H1 (cell line): ENCODE measurements at regions not wholly inside any gene's neighbourhood (a gene's known extent, or its start where the extent isn't known, plus 50 kb on each side); places are given as distances from the start of the nearest gene placed in this dataset.

Experiments
- EZH2 ChIP-seq: fragments of 200-600 bp; sonication (generic); IDR thresholded peaks from 2 replicates; pipeline ENCODE4 v1.7.1; 2012; ENCODE audit warnings: low read depth, mild to moderate bottlenecking, moderate library complexity, low read length, inconsistent platforms; ENCODE audit not compliant: severe bottlenecking
- MAFK ChIP-seq: IDR thresholded peaks from 2 replicates; pipeline ENCODE4 v1.6.1; 2012; ENCODE audit warnings: low read depth, mild to moderate bottlenecking, improper control_type of control experiment, low read length
- POLR2AphosphoS5 ChIP-seq: IDR thresholded peaks from 2 replicates; pipeline ENCODE4 v1.6.1; 2011; ENCODE audit warnings: low read depth, low read length
- RAD21 ChIP-seq, 2 experiments: IDR thresholded peaks in 1 of 2; conservative IDR thresholded peaks in 1 of 2; 2 replicates each; pipeline ENCODE4 v1.6.1; 2011; ENCODE audit warnings: low read depth in 2 of 2, low read length in 2 of 2, improper control_type of control experiment in 1 of 2, inconsistent platforms in 1 of 2, mild to moderate bottlenecking in 1 of 2, moderate library complexity in 1 of 2
- RBBP5 ChIP-seq: IDR thresholded peaks from 2 replicates; pipeline ENCODE4 v1.7.1; 2012; ENCODE audit warnings: low read depth, mild to moderate bottlenecking, inconsistent platforms, low read length, moderate library complexity, borderline replicate concordance
- SIX5 ChIP-seq: IDR thresholded peaks from 2 replicates; pipeline ENCODE4 v1.6.1; 2011; ENCODE audit warnings: mild to moderate bottlenecking, low read depth, low read length
- SP2 ChIP-seq: IDR thresholded peaks from 2 replicates; pipeline ENCODE4 v1.6.1; 2012; ENCODE audit warnings: mild to moderate bottlenecking, low read length, inconsistent platforms
- SRF ChIP-seq: IDR thresholded peaks from 2 replicates; pipeline ENCODE4 v1.6.1; 2011; ENCODE audit warnings: mild to moderate bottlenecking, low read depth, low read length, moderate library complexity
- YY1 ChIP-seq: IDR thresholded peaks from 2 replicates; pipeline ENCODE4 v1.6.1; 2011; ENCODE audit warnings: low read depth, mild to moderate bottlenecking, low read length
- TF ChIP-seq, protein P1 (sequence below): IDR thresholded peaks from 2 replicates; pipeline ENCODE4 v1.6.1; 2012; ENCODE audit warnings: low read length, inconsistent platforms
- TF ChIP-seq, protein P2 (sequence below), 3 experiments: IDR thresholded peaks; 1 replicate in 2 of 3; 2 replicates in 1 of 3; pipeline versions ENCODE4 v1.5.1 to v1.6.1; 2011; ENCODE audit warnings: low read length in 3 of 3, mild to moderate bottlenecking in 3 of 3, inconsistent platforms in 2 of 3, low read depth in 1 of 3, moderate library complexity in 1 of 3; ENCODE audit not compliant: insufficient read depth in 1 of 3; ENCODE audit errors: control extremely low read depth in 1 of 3

DNA sequence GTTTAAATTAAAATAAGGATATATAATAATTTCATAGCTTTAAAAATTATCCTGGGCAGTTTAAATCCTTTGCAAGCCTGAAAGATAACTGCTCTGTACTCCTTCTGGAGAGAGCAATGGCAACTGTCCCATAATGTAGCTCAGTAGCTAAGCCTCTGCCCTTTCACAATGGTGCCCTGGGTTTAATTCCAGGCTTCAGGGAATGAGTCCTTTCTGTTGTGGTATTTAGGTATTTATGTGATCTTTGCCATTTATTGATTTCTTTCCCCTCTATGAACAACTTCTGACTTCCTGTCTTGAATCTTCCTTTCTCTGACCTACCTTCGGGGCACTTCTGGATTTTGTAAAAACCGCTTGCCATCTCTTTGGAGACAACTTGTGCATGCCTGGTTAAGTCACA lies 773.2 kb downstream of the IPMK start:
- TF ChIP-seq SRF (no peak), POLR2AphosphoS5 (no peak), RAD21 (IDR thresholded peaks at IDR 0.05 in 1 of 2, conservative IDR thresholded peaks at IDR 0.05 in 1 of 2; ENCODE audit: low read depth in 2 of 2, low read length in 2 of 2) (no peak), YY1 (no peak), EZH2 (no peak), SP2 (no peak), RBBP5 (no peak), SIX5 (no peak), MAFK (no peak)
- TF ChIP-seq, protein P1, sequence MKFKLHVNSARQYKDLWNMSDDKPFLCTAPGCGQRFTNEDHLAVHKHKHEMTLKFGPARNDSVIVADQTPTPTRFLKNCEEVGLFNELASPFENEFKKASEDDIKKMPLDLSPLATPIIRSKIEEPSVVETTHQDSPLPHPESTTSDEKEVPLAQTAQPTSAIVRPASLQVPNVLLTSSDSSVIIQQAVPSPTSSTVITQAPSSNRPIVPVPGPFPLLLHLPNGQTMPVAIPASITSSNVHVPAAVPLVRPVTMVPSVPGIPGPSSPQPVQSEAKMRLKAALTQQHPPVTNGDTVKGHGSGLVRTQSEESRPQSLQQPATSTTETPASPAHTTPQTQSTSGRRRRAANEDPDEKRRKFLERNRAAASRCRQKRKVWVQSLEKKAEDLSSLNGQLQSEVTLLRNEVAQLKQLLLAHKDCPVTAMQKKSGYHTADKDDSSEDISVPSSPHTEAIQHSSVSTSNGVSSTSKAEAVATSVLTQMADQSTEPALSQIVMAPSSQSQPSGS: no peak
- TF ChIP-seq, protein P2, sequence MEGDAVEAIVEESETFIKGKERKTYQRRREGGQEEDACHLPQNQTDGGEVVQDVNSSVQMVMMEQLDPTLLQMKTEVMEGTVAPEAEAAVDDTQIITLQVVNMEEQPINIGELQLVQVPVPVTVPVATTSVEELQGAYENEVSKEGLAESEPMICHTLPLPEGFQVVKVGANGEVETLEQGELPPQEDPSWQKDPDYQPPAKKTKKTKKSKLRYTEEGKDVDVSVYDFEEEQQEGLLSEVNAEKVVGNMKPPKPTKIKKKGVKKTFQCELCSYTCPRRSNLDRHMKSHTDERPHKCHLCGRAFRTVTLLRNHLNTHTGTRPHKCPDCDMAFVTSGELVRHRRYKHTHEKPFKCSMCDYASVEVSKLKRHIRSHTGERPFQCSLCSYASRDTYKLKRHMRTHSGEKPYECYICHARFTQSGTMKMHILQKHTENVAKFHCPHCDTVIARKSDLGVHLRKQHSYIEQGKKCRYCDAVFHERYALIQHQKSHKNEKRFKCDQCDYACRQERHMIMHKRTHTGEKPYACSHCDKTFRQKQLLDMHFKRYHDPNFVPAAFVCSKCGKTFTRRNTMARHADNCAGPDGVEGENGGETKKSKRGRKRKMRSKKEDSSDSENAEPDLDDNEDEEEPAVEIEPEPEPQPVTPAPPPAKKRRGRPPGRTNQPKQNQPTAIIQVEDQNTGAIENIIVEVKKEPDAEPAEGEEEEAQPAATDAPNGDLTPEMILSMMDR (IDR thresholded peaks at IDR 0.05; ENCODE audit: control extremely low read depth in 1 of 3, insufficient read depth in 1 of 3, low read depth in 1 of 3, low read length in 3 of 3): no peak
